Testis (tissue), 2 donors: ENCODE measurements at regions not wholly inside any gene's neighbourhood (a gene's known extent, or its start where the extent isn't known, plus 50 kb on each side); places are given as distances from the start of the nearest gene placed in this dataset.
"Not testable (repeated sequence)": the region's sequence is repeated elsewhere in the genome, so short reads cannot be mapped to it uniquely, and the experiment has no call there.

Experiments
- DNase-seq: peaks from one replicate; pipeline ENCODE4 v3.0.0-alpha.2; 2019
- H3K27ac ChIP-seq, 2 donors: fragments of 200-600 bp; sonication (generic); one replicate each; pipeline ENCODE4 v1.5.1; 2019
- H3K27me3 ChIP-seq: fragments of 200-600 bp; sonication (generic); one replicate; pipeline ENCODE4 v1.5.1; 2019
- H3K36me3 ChIP-seq: fragments of 200-600 bp; sonication (generic); one replicate; pipeline ENCODE4 v1.5.1; 2017; ENCODE audit warnings: low read depth; ENCODE audit errors: missing control alignments
- H3K4me1 ChIP-seq: fragments of 200-600 bp; sonication (generic); one replicate; pipeline ENCODE4 v1.5.1; 2019
- H3K4me3 ChIP-seq, 2 donors: fragments of 200-600 bp; sonication (generic); one replicate each; pipeline ENCODE4 v1.5.1; 2017 to 2019
- H3K9me3 ChIP-seq: fragments of 200-600 bp; sonication (generic); one replicate; pipeline ENCODE4 v1.5.1; 2017
- CTCF ChIP-seq, 3 experiments: fragments of 450-650 bp in 2 of 3; fragments of 200-600 bp in 1 of 3; sonication (generic) in 1 of 3; IDR thresholded peaks; one replicate each; pipeline ENCODE4 v1.5.1; 2016 to 2019; ENCODE audit warnings: antibody characterized with exemption in 3 of 3, mild to moderate bottlenecking in 2 of 3, moderate library complexity in 1 of 3
- POLR2A ChIP-seq: fragments of 450-650 bp; IDR thresholded peaks from one replicate; pipeline ENCODE4 v1.6.1; 2017; ENCODE audit warnings: antibody characterized with exemption, mild to moderate bottlenecking, moderate library complexity
- WGBS, 2 donors: methylation state at CpG; one replicate each; pipeline ENCODE4 v1.1.5; 2018; 5-methylcytosine and 5-hydroxymethylcytosine counted together
- intact Hi-C: fragments of 100-400 bp; cut with DNase I; formaldehyde crosslinking; loops from one replicate; pipeline ENCODE4 v1.15.1; 2023; ENCODE audit warnings: low total_unique reads

GRCh38 chr13:83672612-83673011 lies 209.7 kb downstream of the SLITRK1 start:
- TF ChIP-seq POLR2A: no peak
- TF ChIP-seq CTCF (IDR thresholded peaks at IDR 0.05): no peak
- intact Hi-C loops: no loop called here
- no peak for DNase-seq

GRCh38 chr13:83667606-83668005 lies 214.7 kb downstream of the SLITRK1 start:
- no peak for DNase-seq
- Histone ChIP-seq H3K27me3 (no peaks in the 10 kb centered on the region), H3K4me1 (no peaks in the 10 kb centered on the region), H3K9me3 (no peaks in the 10 kb centered on the region), H3K4me3 (no peak overlapping the region), H3K36me3 (no peaks in the 10 kb centered on the region), H3K27ac (no peak overlapping the region)
- intact Hi-C loops: no loop called here
- TF ChIP-seq CTCF (IDR thresholded peaks at IDR 0.05): no peak
- no peak for TF ChIP-seq POLR2A
- 93 to 94% methylated on average over 2 of the region's 2 CpGs for WGBS, 2 donors

More at GRCh38 chr13:83672612-83673011, 209.7 kb downstream of the SLITRK1 start:
- H3K9me3 ChIP-seq: no peaks in the 10 kb centered on the region
- H3K4me1 ChIP-seq: no peaks in the 10 kb centered on the region
- H3K27ac ChIP-seq: no peak overlapping the region
- no peaks in the 10 kb centered on the region for H3K27me3 ChIP-seq
- H3K4me3 ChIP-seq: no peak overlapping the region
- no peaks in the 10 kb centered on the region for H3K36me3 ChIP-seq
- 94 to 96% methylated on average over 2 of the region's 2 CpGs for WGBS, 2 donors

- Histone ChIP-seq H3K36me3 (no peaks in the 10 kb centered on the region), H3K27ac (no peak overlapping the region), H3K27me3 (no peaks in the 10 kb centered on the region), H3K4me1 (no peaks in the 10 kb centered on the region), H3K4me3 (no peak overlapping the region), H3K9me3 (no peaks in the 10 kb centered on the region)
- DNase-seq: no peak
- TF ChIP-seq POLR2A: no peak
- no peak for TF ChIP-seq CTCF (IDR thresholded peaks at IDR 0.05)
- WGBS, 2 donors: 56 to 70% methylated on average over 1 of the region's 1 CpG
- intact Hi-C loops: no loop called here
Measured at GRCh38 chr13:83666141-83666540, 216.1 kb downstream of the SLITRK1 start.

- Histone ChIP-seq H3K27ac (no peak overlapping the region), H3K27me3 (no peaks in the 10 kb centered on the region), H3K36me3 (no peaks in the 10 kb centered on the region), H3K4me1 (no peaks in the 10 kb centered on the region), H3K4me3 (no peak overlapping the region), H3K9me3 (no peaks in the 10 kb centered on the region)
- no peak for DNase-seq
- intact Hi-C loops: no loop called here
- 64 to 74% methylated on average over 2 of the region's 2 CpGs for WGBS, 2 donors
- TF ChIP-seq POLR2A: no peak
- TF ChIP-seq CTCF (IDR thresholded peaks at IDR 0.05): no peak
Measured at GRCh38 chr13:83657281-83657680, 225.0 kb downstream of the SLITRK1 start.

GRCh38 chr13:83642617-83643016 lies 239.7 kb downstream of the SLITRK1 start:
- DNase-seq, H3K36me3 ChIP-seq, H3K9me3 ChIP-seq, H3K4me3 ChIP-seq, intact Hi-C loops, H3K27me3 ChIP-seq, H3K4me1 ChIP-seq, H3K27ac ChIP-seq: not testable (repeated sequence)
- 84 to 100% methylated on average over 2 to 3 of the region's 3 CpGs for WGBS, 2 donors
